Rectal smooth muscle tissue (tissue), 1 donor: ENCODE measurements at regions not wholly inside any gene's neighbourhood (a gene's known extent, or its start where the extent isn't known, plus 50 kb on each side); places are given as distances from the start of the nearest gene placed in this dataset.

ENCODE experiments used
- H3K27ac ChIP-seq: one replicate; pipeline ENCODE4 v1.7.0; 2013; ENCODE audit warnings: low read depth, low read length, inconsistent platforms
- H3K27me3 ChIP-seq: one replicate; pipeline ENCODE4 v1.7.0; 2013; ENCODE audit warnings: low read length; ENCODE audit not compliant: control insufficient read depth, insufficient read depth
- H3K36me3 ChIP-seq: one replicate; pipeline ENCODE4 v1.7.0; 2013; ENCODE audit warnings: low read length; ENCODE audit not compliant: control insufficient read depth, insufficient read depth
- H3K4me1 ChIP-seq: one replicate; pipeline ENCODE4 v1.7.0; 2013; ENCODE audit warnings: low read length; ENCODE audit not compliant: control insufficient read depth, insufficient read depth
- H3K4me3 ChIP-seq: one replicate; pipeline ENCODE4 v1.7.0; 2013; ENCODE audit warnings: low read length
- H3K9ac ChIP-seq: one replicate; pipeline ENCODE4 v1.7.0; 2013; ENCODE audit warnings: low read length

DNA sequence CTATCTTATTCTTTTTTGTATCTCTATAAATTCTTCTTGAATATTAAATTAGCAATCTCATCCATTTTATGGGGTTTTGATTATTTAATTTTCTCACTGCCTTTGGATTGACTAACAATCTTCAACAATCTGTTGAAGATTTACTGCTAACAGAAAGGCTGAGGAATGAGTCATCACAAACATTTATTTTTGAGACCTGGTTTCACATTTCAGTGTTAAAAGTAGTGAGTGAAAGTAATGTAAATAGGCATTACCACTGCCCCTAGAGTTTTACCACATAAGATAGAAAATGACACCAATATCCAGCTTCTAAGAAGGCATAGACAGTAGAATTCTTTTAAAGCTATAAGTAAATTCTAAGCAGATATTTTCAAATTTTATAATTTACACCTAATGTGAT lies 472.8 kb downstream of the OLFM4 start:
- H3K9ac ChIP-seq, result no peak overlapping the region
- H3K36me3 ChIP-seq, result no peaks in the 10 kb centered on the region
- no peak overlapping the region for H3K27ac ChIP-seq
- no peaks in the 10 kb centered on the region for H3K27me3 ChIP-seq
- no peaks in the 10 kb centered on the region for H3K4me1 ChIP-seq
- H3K4me3 ChIP-seq, result no peak overlapping the region

DNA sequence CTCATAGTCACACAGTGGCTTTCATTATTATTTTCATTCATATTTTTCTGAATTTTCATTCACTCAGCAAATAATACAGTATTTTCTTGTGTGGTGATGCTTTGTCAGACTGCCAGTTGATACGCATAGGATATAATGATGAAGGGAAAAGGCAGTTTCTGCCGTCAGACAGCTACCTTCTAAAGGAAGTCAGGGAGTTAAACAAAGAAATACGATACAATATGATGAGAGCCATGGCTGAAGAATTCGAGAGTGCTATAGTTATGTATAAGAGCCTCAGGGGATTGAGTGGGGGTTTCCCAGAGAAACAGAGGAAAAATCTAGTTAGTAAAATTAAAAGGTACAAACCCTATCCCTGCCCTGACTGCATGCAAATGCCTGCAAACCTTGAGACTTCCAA lies 479.1 kb downstream of the OLFM4 start:
- no peaks in the 10 kb centered on the region for H3K36me3 ChIP-seq
- no peak overlapping the region for H3K9ac ChIP-seq
- no peak overlapping the region for H3K4me3 ChIP-seq
- H3K4me1 ChIP-seq, result no peaks in the 10 kb centered on the region
- no peaks in the 10 kb centered on the region for H3K27me3 ChIP-seq
- H3K27ac ChIP-seq, result no peak overlapping the region

DNA sequence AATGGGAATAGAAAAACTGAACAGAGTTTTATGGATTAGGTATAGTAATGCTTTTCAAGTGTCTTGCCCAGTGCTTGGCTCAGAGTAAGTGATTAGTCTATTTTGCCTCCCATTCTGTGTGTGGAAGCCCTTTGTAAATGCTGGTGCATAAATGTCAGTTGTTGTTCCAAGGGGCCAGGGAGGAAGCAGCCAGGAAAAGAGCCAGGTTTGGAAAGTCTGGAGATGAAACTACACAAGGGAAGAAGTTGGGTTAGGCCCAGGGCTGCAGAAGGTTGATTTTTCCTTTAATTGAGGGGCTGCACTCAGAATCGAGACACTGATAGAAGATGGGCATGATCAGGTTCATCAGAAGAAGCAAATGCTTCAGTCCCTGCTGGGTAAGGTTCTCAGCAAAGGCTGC lies 484.0 kb downstream of the OLFM4 start:
- H3K27ac ChIP-seq, result no peak overlapping the region
- no peaks in the 10 kb centered on the region for H3K27me3 ChIP-seq
- no peak overlapping the region for H3K4me3 ChIP-seq

DNA sequence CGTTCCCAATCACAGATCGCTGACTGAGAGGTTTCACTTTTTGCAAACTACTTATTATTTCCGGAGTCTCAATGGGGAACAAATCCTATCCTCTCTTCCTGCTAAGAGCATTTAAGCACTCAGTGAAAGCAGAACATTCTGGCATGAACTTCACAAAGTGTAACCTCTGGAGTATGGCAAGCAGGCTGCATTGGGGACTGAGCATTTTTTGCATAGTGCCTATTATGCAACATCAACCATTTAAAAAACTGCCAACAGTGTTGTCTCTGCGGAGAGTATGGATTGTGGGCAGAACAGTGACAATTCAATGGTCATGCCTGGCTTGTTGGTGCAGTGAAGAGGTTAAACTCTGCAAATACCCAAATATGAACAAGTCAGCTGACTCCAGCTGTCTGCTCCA lies 484.6 kb downstream of the OLFM4 start:
- Histone ChIP-seq H3K4me3 (no peak overlapping the region), H3K4me1 (no peaks in the 10 kb centered on the region), H3K36me3 (no peaks in the 10 kb centered on the region)

More for the DNA sequence above, 484.0 kb downstream of the OLFM4 start:
- no peaks in the 10 kb centered on the region for H3K4me1 ChIP-seq
- H3K36me3 ChIP-seq, result no peaks in the 10 kb centered on the region
- H3K9ac ChIP-seq, result no peak overlapping the region

DNA sequence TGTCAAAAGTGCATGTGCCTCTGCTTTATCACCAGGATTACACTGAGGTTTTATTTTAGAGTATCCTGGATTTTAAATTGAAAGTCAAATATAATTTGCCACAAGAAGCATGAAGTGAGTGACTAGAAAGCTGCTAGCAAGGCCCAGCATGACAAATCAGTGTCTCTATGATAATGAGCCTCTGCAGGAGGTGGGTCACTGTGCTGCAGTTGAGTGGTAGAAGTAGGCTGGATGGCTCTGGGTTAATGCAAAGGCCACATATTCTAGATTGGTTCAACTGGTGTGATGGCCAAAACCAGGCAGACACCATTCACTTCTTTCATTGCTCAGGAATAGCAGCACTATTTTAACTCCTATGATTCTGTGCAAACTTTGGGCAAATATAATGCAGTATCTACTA lies 491.5 kb downstream of the OLFM4 start:
- Histone ChIP-seq H3K27ac (no peak overlapping the region), H3K36me3 (no peaks in the 10 kb centered on the region), H3K4me3 (no peak overlapping the region), H3K4me1 (no peaks in the 10 kb centered on the region), H3K27me3 (peaks cover 2% of the 10 kb centered on the region), H3K9ac (no peak overlapping the region)

More for the DNA sequence above, 484.6 kb downstream of the OLFM4 start:
- H3K9ac ChIP-seq, result no peak overlapping the region
- no peaks in the 10 kb centered on the region for H3K27me3 ChIP-seq
- H3K27ac ChIP-seq, result no peak overlapping the region

DNA sequence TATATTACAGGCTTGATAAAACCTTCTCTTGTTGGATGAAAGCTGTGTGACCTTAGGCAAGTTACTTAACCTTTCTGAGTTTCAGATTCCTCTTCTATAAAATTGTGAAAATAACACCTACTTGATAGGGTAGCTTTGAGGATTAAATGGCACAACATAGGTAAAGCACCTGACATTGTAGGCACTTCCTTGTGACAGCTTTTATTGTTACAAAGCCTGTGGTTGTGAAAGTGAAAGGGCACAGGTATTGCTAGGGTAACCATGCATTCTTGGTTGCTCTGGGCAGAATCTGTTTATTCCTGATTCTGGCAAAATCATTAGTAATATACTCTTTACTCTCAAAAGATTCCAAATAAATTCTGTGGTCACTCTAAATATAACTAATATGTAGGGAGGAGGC lies 493.4 kb downstream of the OLFM4 start:
- Histone ChIP-seq H3K36me3 (no peaks in the 10 kb centered on the region), H3K27ac (no peak overlapping the region), H3K27me3 (peaks cover 2% of the 10 kb centered on the region), H3K9ac (no peak overlapping the region), H3K4me1 (no peaks in the 10 kb centered on the region), H3K4me3 (no peak overlapping the region)

DNA sequence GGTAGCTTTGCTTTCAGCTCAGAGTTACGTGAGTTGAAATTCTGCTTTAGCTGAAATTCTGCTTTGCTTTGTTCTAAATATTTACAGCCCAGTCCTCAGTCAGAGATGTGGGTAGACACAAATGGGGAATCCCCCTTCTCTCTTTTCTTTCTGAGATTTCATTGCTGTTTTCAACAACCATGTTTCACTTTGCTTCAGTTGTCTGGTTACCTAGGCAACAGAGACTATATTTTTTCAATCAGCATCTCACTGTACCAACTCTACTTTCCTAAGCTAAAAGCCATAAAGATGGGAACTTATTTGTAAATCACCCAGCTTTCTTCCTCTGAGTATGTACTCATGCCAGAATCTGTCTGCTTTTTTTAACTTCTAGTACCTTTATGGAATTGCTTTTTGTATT lies 509.0 kb downstream of the OLFM4 start:
- Histone ChIP-seq H3K36me3 (no peaks in the 10 kb centered on the region), H3K4me1 (no peaks in the 10 kb centered on the region), H3K27ac (no peak overlapping the region), H3K27me3 (no peaks in the 10 kb centered on the region), H3K9ac (no peak overlapping the region), H3K4me3 (no peak overlapping the region)

DNA sequence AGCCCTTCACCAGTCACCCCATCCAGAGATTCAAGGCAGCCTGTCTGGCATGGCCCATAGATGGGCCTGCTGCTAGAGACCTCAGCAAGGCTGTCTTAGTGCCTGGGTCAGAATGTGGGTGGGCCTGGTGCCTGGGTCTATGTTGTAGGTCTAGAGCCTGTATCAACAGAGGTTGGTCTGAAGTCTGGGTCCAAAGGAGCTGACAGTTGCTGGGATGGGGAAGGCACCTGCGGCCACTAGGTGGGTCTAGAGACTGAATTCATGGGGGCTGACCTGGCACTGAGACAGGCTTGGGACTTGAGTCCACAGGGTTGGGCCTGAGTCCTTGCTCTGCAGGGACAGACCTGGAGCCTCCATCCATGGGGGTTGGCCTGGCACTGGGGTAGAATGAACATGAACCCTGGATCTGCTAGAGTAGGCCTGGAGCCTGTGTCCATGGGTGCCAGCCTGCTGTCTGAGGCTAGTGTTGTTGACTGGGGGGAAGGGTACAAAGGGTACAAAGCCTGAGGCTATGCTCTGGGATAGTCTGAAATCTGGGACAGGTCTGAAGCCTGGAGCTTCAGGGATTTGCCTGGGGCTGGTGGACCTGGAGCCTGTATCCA lies 516.8 kb downstream of the OLFM4 start:
- Histone ChIP-seq H3K27ac (no peak overlapping the region), H3K9ac (no peak overlapping the region), H3K4me3 (no peak overlapping the region), H3K36me3 (no peaks in the 10 kb centered on the region), H3K27me3 (no peaks in the 10 kb centered on the region), H3K4me1 (no peaks in the 10 kb centered on the region)

DNA sequence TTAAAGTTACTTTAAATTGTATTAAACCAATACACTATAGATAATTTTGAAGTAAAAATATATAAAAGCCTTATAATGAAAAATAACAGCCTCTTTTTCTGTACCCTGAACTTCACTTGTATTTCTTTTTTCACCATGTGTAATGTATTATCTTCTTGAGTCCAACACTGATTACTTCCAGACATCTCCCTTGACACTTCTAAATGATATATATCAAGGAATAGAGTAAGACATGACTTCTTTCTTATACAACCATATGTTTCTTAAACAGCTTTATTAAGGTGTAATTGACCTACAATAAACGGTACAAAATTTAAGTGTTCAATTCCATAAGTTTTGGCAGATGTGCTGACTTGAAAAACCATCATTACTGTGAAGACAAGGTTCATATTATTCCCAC lies 531.9 kb downstream of the OLFM4 start:
- no peaks in the 10 kb centered on the region for H3K36me3 ChIP-seq
- H3K27me3 ChIP-seq, result no peaks in the 10 kb centered on the region
- no peak overlapping the region for H3K9ac ChIP-seq
- no peaks in the 10 kb centered on the region for H3K4me1 ChIP-seq
- H3K27ac ChIP-seq, result no peak overlapping the region
- H3K4me3 ChIP-seq, result no peak overlapping the region

DNA sequence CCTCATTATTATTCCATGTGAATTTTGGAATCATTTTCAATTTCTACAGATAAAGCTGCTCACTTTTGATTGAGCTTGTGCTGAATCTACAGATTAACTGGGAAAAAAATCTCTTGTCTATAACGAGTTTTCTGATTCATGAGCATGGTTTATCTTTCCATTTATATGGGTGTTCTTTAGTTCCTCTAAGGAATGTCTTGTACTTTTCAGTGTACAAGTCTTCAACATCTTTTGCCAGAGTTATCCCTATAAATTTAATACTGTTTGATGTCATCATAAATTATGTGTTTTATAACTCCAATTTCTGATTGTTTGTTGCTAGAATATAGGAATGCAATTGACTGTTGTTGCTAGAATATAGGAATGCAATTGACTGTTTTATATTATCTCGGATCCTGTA lies 533.8 kb downstream of the OLFM4 start:
- no peaks in the 10 kb centered on the region for H3K36me3 ChIP-seq
- no peak overlapping the region for H3K9ac ChIP-seq
- no peak overlapping the region for H3K4me3 ChIP-seq
- H3K27me3 ChIP-seq, result no peaks in the 10 kb centered on the region
- no peaks in the 10 kb centered on the region for H3K4me1 ChIP-seq
- no peak overlapping the region for H3K27ac ChIP-seq

DNA sequence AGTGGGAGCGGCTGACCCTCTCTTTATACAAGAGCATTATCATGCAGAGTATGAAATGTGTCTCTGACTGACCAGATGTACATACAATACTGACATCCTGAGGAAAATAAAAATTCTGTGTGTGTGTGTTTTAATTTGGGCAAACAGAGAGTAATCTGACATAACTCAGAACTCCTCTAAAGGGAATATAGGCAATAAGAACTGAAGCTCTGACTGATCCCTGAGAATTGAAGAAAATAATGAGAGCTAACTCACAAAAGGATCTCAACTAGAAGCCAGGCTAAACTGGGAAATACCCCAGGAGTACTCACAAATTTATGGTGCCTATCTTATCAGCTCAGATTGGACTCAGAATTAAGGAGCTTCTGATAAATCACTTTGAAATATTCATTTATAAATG lies 539.9 kb downstream of the OLFM4 start:
- Histone ChIP-seq H3K36me3 (no peaks in the 10 kb centered on the region), H3K27ac (no peak overlapping the region), H3K27me3 (no peaks in the 10 kb centered on the region), H3K4me1 (no peaks in the 10 kb centered on the region), H3K9ac (no peak overlapping the region), H3K4me3 (no peak overlapping the region)

DNA sequence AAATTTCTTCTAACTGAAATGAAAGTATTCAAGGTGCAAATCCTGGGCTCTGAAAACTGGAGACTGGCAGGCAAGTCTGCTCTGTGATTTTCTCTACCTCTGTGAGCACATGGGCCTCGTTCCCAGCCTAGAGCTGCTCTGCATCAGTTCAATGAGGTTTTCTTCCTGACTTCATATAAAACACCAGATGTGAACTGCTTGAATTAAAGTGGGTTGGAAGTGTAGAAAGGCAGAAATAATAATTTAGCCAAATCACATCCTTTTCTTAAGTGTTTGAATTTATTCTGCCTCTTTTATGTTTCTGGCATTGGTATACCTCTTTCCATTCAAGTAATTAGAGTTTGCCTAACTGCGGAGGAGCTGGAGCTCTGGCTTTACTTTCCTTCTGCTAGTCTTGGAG lies 540.8 kb downstream of the OLFM4 start:
- Histone ChIP-seq H3K36me3 (no peaks in the 10 kb centered on the region), H3K27me3 (no peaks in the 10 kb centered on the region), H3K4me3 (no peak overlapping the region), H3K27ac (no peak overlapping the region), H3K9ac (no peak overlapping the region), H3K4me1 (no peaks in the 10 kb centered on the region)

DNA sequence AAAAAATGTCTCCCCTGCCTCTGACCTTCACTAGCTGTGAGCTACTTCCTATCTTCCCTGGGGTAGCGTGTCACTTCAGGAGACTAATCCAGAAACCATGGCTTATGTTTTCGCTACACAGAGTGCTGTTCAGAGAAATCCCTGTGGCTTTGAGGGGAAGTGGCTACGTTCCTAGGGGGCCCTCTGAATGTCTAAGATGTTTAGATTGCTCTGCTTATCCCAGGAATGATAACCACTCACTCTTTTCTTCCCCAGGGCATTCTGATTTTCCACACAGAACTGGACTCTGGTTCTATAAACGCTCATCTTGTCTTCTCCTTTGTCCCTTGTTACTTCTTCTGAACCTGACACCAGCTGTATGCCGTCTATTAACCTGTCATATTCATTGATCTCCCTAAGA lies 572.5 kb downstream of the OLFM4 start:
- no peaks in the 10 kb centered on the region for H3K36me3 ChIP-seq
- no peaks in the 10 kb centered on the region for H3K27me3 ChIP-seq
- no peak overlapping the region for H3K9ac ChIP-seq
- no peak overlapping the region for H3K27ac ChIP-seq
- no peaks in the 10 kb centered on the region for H3K4me1 ChIP-seq
- H3K4me3 ChIP-seq, result no peak overlapping the region
